ENCODE measurements at regions not wholly inside any gene's neighbourhood (a gene's known extent, or its start where the extent isn't known, plus 50 kb on each side); places are given as distances from the start of the nearest gene placed in this dataset.

- H3K9me3 Mint-ChIP-seq (ENCODE audit: low read depth), result no peaks in the 10 kb centered on the region
- H3K36me3 Mint-ChIP-seq (ENCODE audit: insufficient read depth), result no peaks in the 10 kb centered on the region
- no peak overlapping the region for H3K27ac Mint-ChIP-seq
- peaks cover 8% of the 10 kb centered on the region for H3K27me3 Mint-ChIP-seq
- H3K4me3 Mint-ChIP-seq (ENCODE audit: low read depth), result no peak overlapping the region
- peaks cover 11% of the 10 kb centered on the region for H3K4me1 Mint-ChIP-seq (ENCODE audit: low read depth)
- TF ChIP-seq, protein P1, sequence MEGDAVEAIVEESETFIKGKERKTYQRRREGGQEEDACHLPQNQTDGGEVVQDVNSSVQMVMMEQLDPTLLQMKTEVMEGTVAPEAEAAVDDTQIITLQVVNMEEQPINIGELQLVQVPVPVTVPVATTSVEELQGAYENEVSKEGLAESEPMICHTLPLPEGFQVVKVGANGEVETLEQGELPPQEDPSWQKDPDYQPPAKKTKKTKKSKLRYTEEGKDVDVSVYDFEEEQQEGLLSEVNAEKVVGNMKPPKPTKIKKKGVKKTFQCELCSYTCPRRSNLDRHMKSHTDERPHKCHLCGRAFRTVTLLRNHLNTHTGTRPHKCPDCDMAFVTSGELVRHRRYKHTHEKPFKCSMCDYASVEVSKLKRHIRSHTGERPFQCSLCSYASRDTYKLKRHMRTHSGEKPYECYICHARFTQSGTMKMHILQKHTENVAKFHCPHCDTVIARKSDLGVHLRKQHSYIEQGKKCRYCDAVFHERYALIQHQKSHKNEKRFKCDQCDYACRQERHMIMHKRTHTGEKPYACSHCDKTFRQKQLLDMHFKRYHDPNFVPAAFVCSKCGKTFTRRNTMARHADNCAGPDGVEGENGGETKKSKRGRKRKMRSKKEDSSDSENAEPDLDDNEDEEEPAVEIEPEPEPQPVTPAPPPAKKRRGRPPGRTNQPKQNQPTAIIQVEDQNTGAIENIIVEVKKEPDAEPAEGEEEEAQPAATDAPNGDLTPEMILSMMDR (IDR thresholded peaks at IDR 0.05; ENCODE audit: unreplicated experiment), result no peak
- DNase-seq (ENCODE audit: low spot score, unreplicated experiment), result no peak
Measured at GRCh38 chr5:175096469-175097165, 347.4 kb downstream of the DRD1 start.

DNA sequence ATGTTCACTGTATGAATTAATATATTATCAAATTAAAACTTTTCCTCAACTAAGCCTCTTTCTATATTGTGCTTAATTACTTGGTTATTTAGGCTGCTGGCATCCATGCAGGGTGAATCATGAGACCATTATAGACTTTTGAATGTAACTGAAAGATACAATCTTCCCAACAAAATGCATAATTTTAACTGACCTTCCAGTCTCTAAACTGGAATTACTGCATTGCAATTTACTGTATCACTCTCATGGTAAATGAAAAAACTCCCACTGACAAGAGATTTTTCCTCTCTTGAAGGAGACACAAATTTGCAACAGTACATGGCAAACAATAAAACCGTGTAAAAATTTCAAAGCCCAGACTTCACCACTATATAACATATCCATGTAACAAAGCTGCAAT lies 349.5 kb downstream of the DRD1 start:
- Mint-ChIP-seq H3K36me3 (ENCODE audit: insufficient read depth) (no peaks in the 10 kb centered on the region), H3K9me3 (ENCODE audit: low read depth) (no peaks in the 10 kb centered on the region), H3K4me1 (ENCODE audit: low read depth) (peaks cover 11% of the 10 kb centered on the region), H3K27me3 (peaks cover 19% of the 10 kb centered on the region), H3K4me3 (ENCODE audit: low read depth) (no peak overlapping the region), H3K27ac (no peak overlapping the region)
- DNase-seq (ENCODE audit: low spot score, unreplicated experiment), result no peak
- TF ChIP-seq, protein P1 (IDR thresholded peaks at IDR 0.05; ENCODE audit: unreplicated experiment), result no peak

DNA sequence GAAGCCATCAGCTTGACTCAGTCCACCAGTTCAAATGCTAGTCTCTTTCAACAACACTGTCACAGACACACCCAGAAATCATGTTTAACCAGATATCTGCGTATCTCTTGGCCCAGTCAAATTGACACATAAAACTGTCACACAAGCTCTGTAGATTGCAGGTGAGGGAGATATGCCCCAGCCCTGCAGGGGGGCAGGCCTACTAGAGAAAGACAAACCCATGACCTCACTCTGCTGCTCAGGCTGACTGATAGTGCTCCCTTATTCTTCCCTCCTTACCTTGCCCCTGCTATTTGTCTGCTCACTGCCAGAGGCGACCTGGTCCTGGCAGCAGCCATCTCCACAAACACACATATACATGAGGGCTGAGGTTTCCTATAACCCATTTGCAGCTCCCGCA lies 351.3 kb downstream of the DRD1 start:
- H3K9me3 Mint-ChIP-seq (ENCODE audit: low read depth), result no peaks in the 10 kb centered on the region
- peaks cover 19% of the 10 kb centered on the region for H3K27me3 Mint-ChIP-seq
- peaks cover 11% of the 10 kb centered on the region for H3K4me1 Mint-ChIP-seq (ENCODE audit: low read depth)
- no peak for DNase-seq (ENCODE audit: low spot score, unreplicated experiment)
- no peak overlapping the region for H3K27ac Mint-ChIP-seq
- no peaks in the 10 kb centered on the region for H3K36me3 Mint-ChIP-seq (ENCODE audit: insufficient read depth)
- H3K4me3 Mint-ChIP-seq (ENCODE audit: low read depth), result no peak overlapping the region
- TF ChIP-seq, protein P1 (IDR thresholded peaks at IDR 0.05; ENCODE audit: unreplicated experiment), result no peak

DNA sequence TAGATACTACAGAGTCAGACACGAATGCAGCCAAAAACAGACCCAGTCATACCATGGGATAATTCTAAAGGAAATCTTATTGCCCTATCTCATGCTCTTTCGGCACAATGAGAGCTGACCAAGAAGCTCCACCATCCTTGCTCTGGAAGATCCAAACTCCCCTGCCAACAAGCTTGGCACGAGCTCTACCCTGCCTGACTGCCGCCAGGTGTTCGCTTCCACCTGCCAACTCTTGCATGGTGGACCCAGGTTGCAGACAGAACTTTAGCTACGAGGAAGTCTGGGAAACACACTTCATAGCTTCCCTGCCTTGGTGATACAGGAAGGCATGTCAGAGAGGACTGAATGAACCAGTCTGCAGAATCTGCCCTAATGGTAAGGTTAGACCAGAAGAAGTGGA lies 355.0 kb downstream of the DRD1 start:
- peaks cover 16% of the 10 kb centered on the region for H3K27me3 Mint-ChIP-seq
- TF ChIP-seq, protein P1 (IDR thresholded peaks at IDR 0.05; ENCODE audit: unreplicated experiment), result no peak
- H3K9me3 Mint-ChIP-seq (ENCODE audit: low read depth), result no peaks in the 10 kb centered on the region
- H3K4me1 Mint-ChIP-seq (ENCODE audit: low read depth), result peaks cover 11% of the 10 kb centered on the region
- H3K36me3 Mint-ChIP-seq (ENCODE audit: insufficient read depth), result no peaks in the 10 kb centered on the region
- DNase-seq (ENCODE audit: low spot score, unreplicated experiment), result no peak
- H3K27ac Mint-ChIP-seq, result no peak overlapping the region
- no peak overlapping the region for H3K4me3 Mint-ChIP-seq (ENCODE audit: low read depth)

- Mint-ChIP-seq H3K27me3 (no peaks in the 10 kb centered on the region), H3K27ac (no peak overlapping the region), H3K4me1 (ENCODE audit: low read depth) (peaks cover 4% of the 10 kb centered on the region), H3K36me3 (ENCODE audit: insufficient read depth) (no peaks in the 10 kb centered on the region), H3K4me3 (ENCODE audit: low read depth) (no peak overlapping the region), H3K9me3 (ENCODE audit: low read depth) (no peaks in the 10 kb centered on the region)
- DNase-seq (ENCODE audit: low spot score, unreplicated experiment), result no peak
- TF ChIP-seq, protein P1 (IDR thresholded peaks at IDR 0.05; ENCODE audit: unreplicated experiment), result no peak
Measured at GRCh38 chr5:175082866-175083590, 358.6 kb downstream of the MSX2 start.
